ENCODE measurements at regions not wholly inside any gene's neighbourhood (a gene's known extent, or its start where the extent isn't known, plus 50 kb on each side); places are given as distances from the start of the nearest gene placed in this dataset.

DNA sequence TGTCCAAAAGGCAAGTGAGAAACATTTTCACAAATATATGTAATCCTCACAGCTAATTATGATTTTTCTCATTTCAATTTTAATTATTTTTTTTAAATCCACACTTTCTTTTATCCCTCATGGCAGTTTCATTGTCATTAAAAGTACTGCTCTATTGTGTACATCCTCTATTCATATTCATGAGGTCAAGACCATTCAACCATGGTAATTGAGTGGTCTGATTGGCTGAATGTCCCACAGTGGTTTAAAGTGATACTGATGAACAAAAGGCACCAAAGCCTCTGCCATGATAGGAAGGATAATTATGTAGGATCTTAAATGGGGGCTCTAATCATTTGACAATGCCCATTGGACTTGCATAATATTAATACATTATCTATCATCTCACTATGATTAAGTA, 108.4 kb upstream of the EPHA4 start:
- TF ChIP-seq, protein P1, sequence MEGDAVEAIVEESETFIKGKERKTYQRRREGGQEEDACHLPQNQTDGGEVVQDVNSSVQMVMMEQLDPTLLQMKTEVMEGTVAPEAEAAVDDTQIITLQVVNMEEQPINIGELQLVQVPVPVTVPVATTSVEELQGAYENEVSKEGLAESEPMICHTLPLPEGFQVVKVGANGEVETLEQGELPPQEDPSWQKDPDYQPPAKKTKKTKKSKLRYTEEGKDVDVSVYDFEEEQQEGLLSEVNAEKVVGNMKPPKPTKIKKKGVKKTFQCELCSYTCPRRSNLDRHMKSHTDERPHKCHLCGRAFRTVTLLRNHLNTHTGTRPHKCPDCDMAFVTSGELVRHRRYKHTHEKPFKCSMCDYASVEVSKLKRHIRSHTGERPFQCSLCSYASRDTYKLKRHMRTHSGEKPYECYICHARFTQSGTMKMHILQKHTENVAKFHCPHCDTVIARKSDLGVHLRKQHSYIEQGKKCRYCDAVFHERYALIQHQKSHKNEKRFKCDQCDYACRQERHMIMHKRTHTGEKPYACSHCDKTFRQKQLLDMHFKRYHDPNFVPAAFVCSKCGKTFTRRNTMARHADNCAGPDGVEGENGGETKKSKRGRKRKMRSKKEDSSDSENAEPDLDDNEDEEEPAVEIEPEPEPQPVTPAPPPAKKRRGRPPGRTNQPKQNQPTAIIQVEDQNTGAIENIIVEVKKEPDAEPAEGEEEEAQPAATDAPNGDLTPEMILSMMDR (conservative IDR thresholded peaks at IDR 0.05; ENCODE audit: low read depth in 2 of 2), result no peak
- TF ChIP-seq EZH2phosphoT487 (IDR thresholded peaks at IDR 0.05; ENCODE audit: unreplicated experiment) (no peak), POLR2AphosphoS5 (IDR thresholded peaks at IDR 0.05; ENCODE audit: low read depth) (no peak), CREB1 (CRISPR knock-in tag; IDR thresholded peaks at IDR 0.05; ENCODE audit: low read depth) (no peak), EZH2 (IDR thresholded peaks at IDR 0.05; ENCODE audit: low read depth, unreplicated experiment) (no peak), ZNF331 (CRISPR knock-in tag; IDR thresholded peaks at IDR 0.05; ENCODE audit: low read depth) (no peak), JUNB (IDR thresholded peaks at IDR 0.05; ENCODE audit: unreplicated experiment) (no peak)
- TF ChIP-seq, protein P2, sequence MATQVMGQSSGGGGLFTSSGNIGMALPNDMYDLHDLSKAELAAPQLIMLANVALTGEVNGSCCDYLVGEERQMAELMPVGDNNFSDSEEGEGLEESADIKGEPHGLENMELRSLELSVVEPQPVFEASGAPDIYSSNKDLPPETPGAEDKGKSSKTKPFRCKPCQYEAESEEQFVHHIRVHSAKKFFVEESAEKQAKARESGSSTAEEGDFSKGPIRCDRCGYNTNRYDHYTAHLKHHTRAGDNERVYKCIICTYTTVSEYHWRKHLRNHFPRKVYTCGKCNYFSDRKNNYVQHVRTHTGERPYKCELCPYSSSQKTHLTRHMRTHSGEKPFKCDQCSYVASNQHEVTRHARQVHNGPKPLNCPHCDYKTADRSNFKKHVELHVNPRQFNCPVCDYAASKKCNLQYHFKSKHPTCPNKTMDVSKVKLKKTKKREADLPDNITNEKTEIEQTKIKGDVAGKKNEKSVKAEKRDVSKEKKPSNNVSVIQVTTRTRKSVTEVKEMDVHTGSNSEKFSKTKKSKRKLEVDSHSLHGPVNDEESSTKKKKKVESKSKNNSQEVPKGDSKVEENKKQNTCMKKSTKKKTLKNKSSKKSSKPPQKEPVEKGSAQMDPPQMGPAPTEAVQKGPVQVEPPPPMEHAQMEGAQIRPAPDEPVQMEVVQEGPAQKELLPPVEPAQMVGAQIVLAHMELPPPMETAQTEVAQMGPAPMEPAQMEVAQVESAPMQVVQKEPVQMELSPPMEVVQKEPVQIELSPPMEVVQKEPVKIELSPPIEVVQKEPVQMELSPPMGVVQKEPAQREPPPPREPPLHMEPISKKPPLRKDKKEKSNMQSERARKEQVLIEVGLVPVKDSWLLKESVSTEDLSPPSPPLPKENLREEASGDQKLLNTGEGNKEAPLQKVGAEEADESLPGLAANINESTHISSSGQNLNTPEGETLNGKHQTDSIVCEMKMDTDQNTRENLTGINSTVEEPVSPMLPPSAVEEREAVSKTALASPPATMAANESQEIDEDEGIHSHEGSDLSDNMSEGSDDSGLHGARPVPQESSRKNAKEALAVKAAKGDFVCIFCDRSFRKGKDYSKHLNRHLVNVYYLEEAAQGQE (IDR thresholded peaks at IDR 0.05; ENCODE audit: unreplicated experiment), result no peak
- TF ChIP-seq, protein P3, sequence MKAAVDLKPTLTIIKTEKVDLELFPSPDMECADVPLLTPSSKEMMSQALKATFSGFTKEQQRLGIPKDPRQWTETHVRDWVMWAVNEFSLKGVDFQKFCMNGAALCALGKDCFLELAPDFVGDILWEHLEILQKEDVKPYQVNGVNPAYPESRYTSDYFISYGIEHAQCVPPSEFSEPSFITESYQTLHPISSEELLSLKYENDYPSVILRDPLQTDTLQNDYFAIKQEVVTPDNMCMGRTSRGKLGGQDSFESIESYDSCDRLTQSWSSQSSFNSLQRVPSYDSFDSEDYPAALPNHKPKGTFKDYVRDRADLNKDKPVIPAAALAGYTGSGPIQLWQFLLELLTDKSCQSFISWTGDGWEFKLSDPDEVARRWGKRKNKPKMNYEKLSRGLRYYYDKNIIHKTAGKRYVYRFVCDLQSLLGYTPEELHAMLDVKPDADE (IDR thresholded peaks at IDR 0.05), result no peak
